AG04449 (cell line): ENCODE measurements at regions not wholly inside any gene's neighbourhood (a gene's known extent, or its start where the extent isn't known, plus 50 kb on each side); places are given as distances from the start of the nearest gene placed in this dataset.
"Not testable (repeated sequence)": the region's sequence is repeated elsewhere in the genome, so short reads cannot be mapped to it uniquely, and the experiment has no call there.

Source experiments
- CTCF ChIA-PET: fragments of 350-600 bp; formaldehyde crosslinking; extraction: SDS; loops from one replicate; lab custom pipeline; 2021; ENCODE audit warnings: antibody characterized with exemption; lab: Yijun Ruan, JAX
- POLR2A ChIA-PET: fragments of 400-600, 350-600 bp; formaldehyde crosslinking; extraction: SDS; loops from one replicate; lab custom pipeline; 2020; ENCODE audit warnings: antibody characterized with exemption, inconsistent platforms; lab: Yijun Ruan, JAX
- DNase-seq: peaks from one replicate; pipeline ENCODE4 v3.0.0-alpha.2; 2010; ENCODE audit warnings: low read depth, low spot score
- H3K4me3 ChIP-seq: 2 replicates; pipeline ENCODE4 v1.5.1; 2011; ENCODE audit warnings: low read depth, mild to moderate bottlenecking, control low read depth, low read length
- TF ChIP-seq, protein P1 (sequence below): IDR thresholded peaks from one replicate; pipeline ENCODE4 v1.5.1; 2011; ENCODE audit warnings: mild to moderate bottlenecking, moderate library complexity, low read length, control low read depth, inconsistent platforms; ENCODE audit not compliant: insufficient read depth; ENCODE audit errors: missing control alignments

DNA sequence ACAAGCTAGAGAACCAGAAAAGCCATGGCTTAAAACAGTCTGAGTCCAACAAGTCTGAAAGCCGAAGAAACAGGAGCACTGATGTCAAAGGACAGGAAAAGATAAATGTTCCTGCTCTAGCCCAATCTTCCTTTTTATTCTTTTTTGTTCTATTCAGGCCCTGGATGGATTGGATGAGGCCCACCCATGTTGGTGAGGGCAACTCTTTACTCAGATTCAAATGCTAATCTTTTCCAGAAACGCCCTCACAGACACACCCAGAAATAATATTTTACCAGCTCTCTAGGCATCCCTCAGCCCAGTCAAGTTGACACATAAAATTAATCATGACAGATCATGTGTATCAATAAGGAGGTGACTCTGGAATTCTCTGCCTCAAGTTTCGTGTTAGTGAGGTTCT is 1002.7 kb downstream of the STPG2 start:
- DNase-seq: no peak
- POLR2A ChIA-PET: no interaction called here
- CTCF ChIA-PET: no interaction called here
- no peak overlapping the region for H3K4me3 ChIP-seq
- TF ChIP-seq, protein P1, sequence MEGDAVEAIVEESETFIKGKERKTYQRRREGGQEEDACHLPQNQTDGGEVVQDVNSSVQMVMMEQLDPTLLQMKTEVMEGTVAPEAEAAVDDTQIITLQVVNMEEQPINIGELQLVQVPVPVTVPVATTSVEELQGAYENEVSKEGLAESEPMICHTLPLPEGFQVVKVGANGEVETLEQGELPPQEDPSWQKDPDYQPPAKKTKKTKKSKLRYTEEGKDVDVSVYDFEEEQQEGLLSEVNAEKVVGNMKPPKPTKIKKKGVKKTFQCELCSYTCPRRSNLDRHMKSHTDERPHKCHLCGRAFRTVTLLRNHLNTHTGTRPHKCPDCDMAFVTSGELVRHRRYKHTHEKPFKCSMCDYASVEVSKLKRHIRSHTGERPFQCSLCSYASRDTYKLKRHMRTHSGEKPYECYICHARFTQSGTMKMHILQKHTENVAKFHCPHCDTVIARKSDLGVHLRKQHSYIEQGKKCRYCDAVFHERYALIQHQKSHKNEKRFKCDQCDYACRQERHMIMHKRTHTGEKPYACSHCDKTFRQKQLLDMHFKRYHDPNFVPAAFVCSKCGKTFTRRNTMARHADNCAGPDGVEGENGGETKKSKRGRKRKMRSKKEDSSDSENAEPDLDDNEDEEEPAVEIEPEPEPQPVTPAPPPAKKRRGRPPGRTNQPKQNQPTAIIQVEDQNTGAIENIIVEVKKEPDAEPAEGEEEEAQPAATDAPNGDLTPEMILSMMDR: no peak

DNA sequence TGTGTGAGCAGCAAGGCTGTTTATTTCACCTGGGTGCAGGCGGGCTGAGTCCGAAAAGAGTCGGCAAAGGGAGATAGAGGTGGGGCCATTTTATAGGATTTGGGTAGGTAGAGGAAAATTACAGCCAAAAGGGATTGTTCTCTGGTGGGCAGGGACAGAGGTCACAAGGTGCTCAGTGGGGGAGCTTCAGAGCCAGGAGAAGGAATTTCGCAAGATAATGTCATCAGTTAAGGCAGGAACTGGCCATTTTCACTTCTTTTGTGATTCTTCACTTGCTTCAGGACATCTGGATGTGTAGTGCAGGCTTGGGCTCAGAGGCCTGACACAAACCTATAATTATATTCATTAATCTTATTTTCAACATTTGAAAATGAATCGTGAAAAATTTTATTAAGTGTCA is 1001.9 kb downstream of the STPG2 start:
- H3K4me3 ChIP-seq, CTCF ChIA-PET, POLR2A ChIA-PET, DNase-seq: not testable (repeated sequence)

DNA sequence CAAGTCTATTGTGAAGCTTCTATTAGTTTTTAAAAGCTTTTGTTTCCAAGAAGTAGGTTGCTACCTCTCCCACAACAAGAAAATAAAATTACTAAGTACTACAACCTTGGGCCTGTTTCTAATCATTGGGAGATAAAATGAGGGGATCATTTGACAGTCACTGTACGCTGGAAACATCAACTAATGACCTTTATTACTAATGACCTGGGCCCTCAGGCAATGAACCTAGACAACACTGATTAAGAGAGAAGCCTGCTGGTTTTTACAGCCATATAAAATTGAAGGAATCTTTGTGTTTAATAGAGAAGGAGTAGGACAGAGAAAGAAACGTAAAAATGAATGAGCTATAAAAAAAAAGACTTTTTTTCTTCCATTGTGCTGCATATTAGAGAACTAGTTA is 1000.9 kb downstream of the STPG2 start:
- no peak for DNase-seq
- ChIA-PET POLR2A (no interaction called here), CTCF (no interaction called here)
- TF ChIP-seq, protein P1: no peak
- H3K4me3 ChIP-seq: no peak overlapping the region

DNA sequence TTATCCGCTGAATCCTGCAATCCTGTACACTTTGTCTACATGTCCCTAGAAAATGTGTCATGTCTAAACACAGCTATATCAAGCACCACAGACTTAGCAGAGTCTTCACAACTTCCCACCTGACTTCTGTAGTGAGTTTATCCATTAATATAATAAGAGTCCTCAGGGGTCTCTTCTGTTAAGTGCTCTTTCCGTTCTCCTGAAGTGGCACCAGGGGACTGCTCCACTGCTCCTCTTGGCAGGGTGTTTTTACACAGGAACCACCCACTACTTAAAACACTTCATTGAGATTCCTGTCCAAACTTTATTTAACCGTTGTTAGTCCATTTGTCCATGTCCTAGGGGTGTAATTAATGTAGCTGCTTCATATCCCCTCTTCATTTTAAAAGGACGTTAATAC is 1000.4 kb downstream of the STPG2 start:
- ChIA-PET POLR2A (no interaction called here), CTCF (no interaction called here)
- TF ChIP-seq, protein P1: no peak

DNA sequence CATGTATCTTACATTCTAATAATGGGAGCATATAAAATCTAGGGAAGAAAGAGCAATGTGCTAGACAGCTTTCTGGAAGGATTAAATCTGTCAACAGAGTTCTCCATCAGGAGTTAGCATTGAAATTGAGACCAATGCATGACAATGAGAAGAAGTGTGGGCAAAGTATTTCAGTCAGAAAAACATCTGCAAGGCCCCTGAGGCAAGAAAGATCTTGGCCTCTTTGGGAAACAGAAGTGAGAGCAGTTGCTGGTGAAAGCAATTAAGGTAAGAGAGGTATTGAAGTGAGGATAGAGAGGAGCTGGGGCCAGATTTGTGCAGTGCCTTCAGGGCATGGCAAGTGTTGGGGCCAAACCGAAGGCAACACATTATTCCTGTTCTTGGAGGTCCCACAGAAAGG is 999.1 kb downstream of the STPG2 start:
- DNase-seq: no peak
- TF ChIP-seq, protein P1: no peak
- no peak overlapping the region for H3K4me3 ChIP-seq
- ChIA-PET POLR2A (no interaction called here), CTCF (no interaction called here)

More for the DNA sequence above, 1000.4 kb downstream of the STPG2 start:
- no peak for DNase-seq
- no peak overlapping the region for H3K4me3 ChIP-seq

DNA sequence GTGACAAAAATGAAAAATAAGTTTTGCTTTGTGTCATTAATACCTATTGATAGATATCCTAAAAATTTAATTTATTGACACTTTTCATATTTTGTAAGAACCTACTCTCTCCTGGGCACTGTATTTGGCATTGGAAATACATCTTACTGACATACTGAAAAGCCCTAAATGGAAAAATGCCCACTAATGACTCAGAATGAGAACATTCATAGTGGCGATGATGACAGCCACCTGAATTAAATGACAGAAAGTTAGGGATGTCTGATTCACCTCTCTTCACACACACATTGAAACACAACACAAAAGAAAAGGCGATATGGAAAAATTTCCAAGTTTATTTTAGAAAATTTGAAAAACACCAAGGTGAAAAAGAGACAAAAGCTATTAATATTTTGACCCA is 992.3 kb downstream of the STPG2 start:
- TF ChIP-seq, protein P1: no peak
- POLR2A ChIA-PET: no interaction called here
- no peak for DNase-seq
- H3K4me3 ChIP-seq: no peak overlapping the region
- CTCF ChIA-PET: no interaction called here

DNA sequence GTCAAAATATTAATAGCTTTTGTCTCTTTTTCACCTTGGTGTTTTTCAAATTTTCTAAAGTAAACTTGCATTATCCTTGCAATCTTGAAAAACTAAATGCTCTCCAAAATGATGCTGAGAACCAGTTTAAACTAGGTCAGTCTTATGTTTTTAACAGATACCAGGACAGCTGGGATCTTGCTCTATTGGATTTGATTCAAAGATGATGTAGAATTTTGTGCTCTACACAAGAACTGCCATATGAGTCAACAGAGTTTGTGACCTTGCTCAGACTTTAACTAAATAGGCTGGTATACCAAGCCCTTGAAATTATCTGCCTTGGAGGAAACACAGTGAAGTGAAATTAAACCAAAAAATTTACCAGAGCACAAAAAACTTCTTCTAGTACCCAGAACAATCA is 991.1 kb downstream of the STPG2 start:
- TF ChIP-seq, protein P1: no peak
- DNase-seq: no peak
- CTCF ChIA-PET: no interaction called here
- no peak overlapping the region for H3K4me3 ChIP-seq
- POLR2A ChIA-PET: no interaction called here
